ENCODE measurements at regions not wholly inside any gene's neighbourhood (a gene's known extent, or its start where the extent isn't known, plus 50 kb on each side); places are given as distances from the start of the nearest gene placed in this dataset.

DNA sequence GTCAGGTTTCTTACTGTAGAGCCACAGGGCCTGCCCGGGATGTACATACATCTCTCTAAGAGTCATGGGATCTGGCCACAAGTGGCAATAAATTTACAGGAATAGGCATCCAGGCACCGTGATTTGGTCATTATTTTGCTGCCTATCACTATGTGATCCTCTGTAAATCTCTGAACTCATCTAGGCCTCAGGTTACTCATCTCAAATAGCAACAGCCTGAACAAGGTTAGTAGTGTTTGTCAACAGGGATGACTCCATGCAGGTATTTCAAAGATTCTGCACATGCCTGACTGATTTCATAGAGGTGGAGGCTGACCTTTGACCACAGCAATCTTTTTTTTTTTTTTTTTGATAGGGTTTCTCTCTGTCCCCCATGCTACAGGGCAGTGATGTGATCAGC lies 88.8 kb upstream of the TBL1XR1 start:
- H3K4me1 ChIP-seq (replicated peaks in 1 of 4; ENCODE audit: control insufficient read depth in 3 of 4, insufficient read depth in 4 of 4, low read length in 3 of 4) = peaks cover 2 to 18% (median 9%) of the 10 kb centered on the region in 4 experiments; a peak in 5 of 7 replicates
- DNase-seq (ENCODE audit: low read depth in 1 of 2, low spot score in 2 of 2) = no peak
- no peaks in the 10 kb centered on the region; the same call in 1 of the 2 replicates for H3K23me2 ChIP-seq (ENCODE audit: low read depth, low read length)
- no peak overlapping the region for H2BK5ac ChIP-seq (ENCODE audit: low read depth, low read length)
- no peak overlapping the region for H2BK20ac ChIP-seq (ENCODE audit: low read length)
- H3K4me3 ChIP-seq (ENCODE audit: extremely low read depth in 1 of 4, insufficient read depth in 2 of 4, low read depth in 3 of 4, low read length in 4 of 4) = no peak overlapping the region
- no peaks in the 10 kb centered on the region for H3K79me1 ChIP-seq (ENCODE audit: low read depth, low read length)
- ChIA-PET CTCF (ENCODE audit: partially characterized antibody) (no interaction called here), POLR2A (ENCODE audit: partially characterized antibody) (no interaction called here)
- H4K8ac ChIP-seq (ENCODE audit: extremely low read depth, insufficient read depth, low read length) = no peak overlapping the region
- H3K18ac ChIP-seq (ENCODE audit: extremely low read depth, low read length) = peak overlapping the region; percentile 48; the same call in 1 of the 2 replicates
- H2BK120ac ChIP-seq (replicated peaks; ENCODE audit: low read depth, low read length) = no peak overlapping the region
- H3K27me3 ChIP-seq (replicated peaks in 1 of 4; ENCODE audit: control insufficient read depth in 3 of 4, extremely low read depth in 1 of 4, insufficient read depth in 3 of 4, low read length in 3 of 4) = 0 out of 7 replicates have a peak, but pooled peaks cover 0 to 2% (median 0%) of the 10 kb centered on the region in 4 experiments
- no peaks in the 10 kb centered on the region for H3K79me2 ChIP-seq (ENCODE audit: control insufficient read depth in 1 of 2, insufficient read depth in 2 of 2, low read length in 2 of 2)
- H3K9ac ChIP-seq (replicated peaks in 1 of 4; ENCODE audit: extremely low read depth in 1 of 4, low read depth in 3 of 4, low read length in 3 of 4) = no peak overlapping the region
- 93% methylated on average over 2 of the region's 2 CpGs; no CpG with 5 or more reads in 1 of the 2 experiments for WGBS, 2 experiments (ENCODE audit: extremely low coverage in 1 of 2, insufficient coverage in 1 of 2, insufficient read length in 1 of 2, insufficient replicate concordance in 2 of 2, low coverage in 1 of 2, low lambda C conversion rate in 2 of 2, missing lambda C conversion rate in 1 of 2)
- H3K27ac ChIP-seq (ENCODE audit: low read depth, low read length) = no peak overlapping the region; the same call in 1 of the 2 replicates
- H3K23ac ChIP-seq (ENCODE audit: insufficient read length) = no peak overlapping the region
- H3K36me3 ChIP-seq (ENCODE audit: control insufficient read depth in 2 of 4, insufficient read depth in 4 of 4, low read length in 3 of 4) = no peaks in the 10 kb centered on the region
- no peak overlapping the region for H3K4me2 ChIP-seq (ENCODE audit: insufficient read depth in 1 of 2, low read depth in 2 of 2, low read length in 2 of 2)
- H3K4ac ChIP-seq (replicated peaks; ENCODE audit: insufficient read length, low read depth, low read length) = no peak overlapping the region
- peak overlapping the region; percentile 66 for H4K91ac ChIP-seq (replicated peaks; ENCODE audit: insufficient read length, low read length)
- H2AFZ ChIP-seq (ENCODE audit: low read length) = no peak overlapping the region
- H2BK12ac ChIP-seq (ENCODE audit: low read depth, low read length) = no peak overlapping the region
- H3K9me3 ChIP-seq (ENCODE audit: insufficient read depth in 2 of 2, low read depth in 1 of 2, low read length in 1 of 2) = no peaks in the 10 kb centered on the region
- no peak overlapping the region for H2BK15ac ChIP-seq (ENCODE audit: low read length)
- H2AK5ac ChIP-seq (ENCODE audit: low read depth, low read length) = no peak overlapping the region
- no peak overlapping the region for H4K5ac ChIP-seq (ENCODE audit: insufficient read length, low read depth, low read length)
- no peaks in the 10 kb centered on the region for H4K20me1 ChIP-seq (replicated peaks in 1 of 2; ENCODE audit: control insufficient read depth in 1 of 2, insufficient read depth in 2 of 2, low read length in 2 of 2)
- no peak for TF ChIP-seq BACH1 (IDR thresholded peaks at IDR 0.05; ENCODE audit: low read length)
- TF ChIP-seq SUZ12 (IDR thresholded peaks at IDR 0.05; ENCODE audit: low read length) = no peak
- no peak overlapping the region for H3K14ac ChIP-seq (ENCODE audit: insufficient read length)
- no peak overlapping the region for H3K56ac ChIP-seq (replicated peaks; ENCODE audit: insufficient read length, low read depth, low read length)
- no peak for FAIRE-seq
